CD4-positive, alpha-beta T cell treated with Interleukin-21 for 1 hour (primary cell): ENCODE measurements at regions not wholly inside any gene's neighbourhood (a gene's known extent, or its start where the extent isn't known, plus 50 kb on each side); places are given as distances from the start of the nearest gene placed in this dataset.

Experiments
- DNase-seq: peaks from one replicate; pipeline ENCODE4 v3.0.0-alpha.2; 2020

DNA sequence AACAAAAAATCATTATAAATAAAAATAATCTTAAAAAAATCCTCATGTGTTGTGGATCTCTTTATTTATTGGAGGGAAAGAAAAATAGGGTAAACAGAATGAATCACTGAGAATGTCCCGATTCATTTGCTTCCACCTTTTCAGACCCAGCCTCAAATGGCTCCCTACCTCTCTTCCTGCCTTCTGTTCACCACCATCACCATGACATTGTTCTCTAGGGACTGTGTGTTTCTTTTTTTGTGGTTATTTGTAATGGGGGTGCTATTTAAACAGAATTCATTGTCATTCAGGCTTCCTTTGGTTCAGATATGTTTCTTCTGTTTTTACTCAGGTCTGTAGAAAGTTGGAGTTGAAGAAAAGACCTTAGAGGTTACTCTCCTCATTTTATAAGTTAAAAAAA, 198.2 kb downstream of the KIF4B start:
- no peak for DNase-seq

DNA sequence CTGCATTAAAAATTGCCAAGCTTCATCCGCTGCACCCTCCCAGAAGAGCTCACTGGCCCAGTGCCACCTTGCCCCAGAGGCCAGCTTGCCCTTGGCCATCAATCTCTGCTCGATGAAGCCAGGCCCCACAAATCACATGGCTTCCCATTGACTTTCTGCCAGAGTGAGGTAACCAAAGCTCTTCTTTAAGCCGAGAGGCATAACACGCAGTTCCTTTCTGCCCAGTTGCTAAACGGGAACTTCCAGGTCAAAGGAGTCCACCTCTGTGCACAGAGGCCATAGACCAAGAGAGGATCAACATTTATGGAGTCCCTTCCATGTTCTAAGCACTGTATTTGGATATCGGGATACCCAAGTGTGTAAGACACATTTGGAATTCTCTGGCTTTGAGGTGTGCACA, 208.8 kb downstream of the KIF4B start:
- no peak for DNase-seq

DNA sequence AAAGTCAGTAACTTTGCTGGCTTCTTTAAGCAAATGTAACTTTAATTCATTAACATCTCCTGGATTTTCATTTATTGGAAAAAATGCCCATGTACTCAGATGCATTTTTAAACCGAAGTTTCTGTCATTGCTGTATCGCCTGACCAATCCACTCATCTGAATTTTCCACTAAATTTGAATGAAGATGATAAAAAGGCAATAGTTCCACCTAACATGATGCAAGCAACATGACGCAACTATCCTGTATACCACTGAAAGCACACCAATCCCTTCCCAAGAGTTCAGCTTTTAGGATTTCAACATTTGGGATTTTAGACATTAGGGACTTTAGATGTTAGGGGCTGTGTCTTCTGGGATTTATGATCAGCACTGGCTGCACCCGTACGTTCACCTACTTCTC, 215.6 kb downstream of the KIF4B start:
- no peak for DNase-seq

DNA sequence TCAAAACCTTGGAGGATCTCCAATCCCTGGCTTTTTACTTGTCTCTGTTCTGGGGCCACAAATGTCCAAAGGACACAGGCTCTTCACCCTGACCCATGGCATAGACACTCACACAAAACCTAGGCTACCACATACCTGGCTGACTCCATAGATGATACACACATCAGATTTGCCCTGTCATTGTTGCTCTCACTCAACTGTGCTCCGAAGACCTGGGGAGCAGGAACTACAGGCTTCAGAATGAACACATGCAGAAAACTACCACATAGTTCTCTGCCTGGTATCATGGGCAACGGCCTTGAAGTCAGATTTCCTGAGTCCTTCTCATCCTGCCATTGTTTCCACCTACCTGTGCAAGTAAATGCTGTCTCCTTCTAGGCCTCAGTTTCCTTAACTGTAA, 226.2 kb downstream of the KIF4B start:
- no peak for DNase-seq

DNA sequence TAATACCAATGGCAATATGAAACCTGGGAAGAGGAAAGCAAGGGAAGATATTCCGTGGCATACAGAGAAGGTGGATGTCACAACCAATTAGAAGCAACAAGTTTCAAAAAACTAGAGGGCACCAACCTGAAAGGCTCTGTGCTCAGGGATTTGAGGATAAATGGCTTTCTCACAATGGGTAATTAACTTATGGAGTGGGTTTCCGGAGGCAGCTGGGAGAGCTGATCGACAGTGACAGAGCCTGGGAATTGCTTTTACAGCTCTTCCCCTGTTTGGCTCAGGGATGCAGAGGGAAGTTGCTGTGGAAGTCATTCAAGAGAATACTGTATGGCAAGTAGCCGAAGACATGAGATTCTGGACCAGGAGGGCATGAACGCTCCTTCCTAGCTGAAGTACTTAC, 237.0 kb downstream of the KIF4B start:
- no peak for DNase-seq

DNA sequence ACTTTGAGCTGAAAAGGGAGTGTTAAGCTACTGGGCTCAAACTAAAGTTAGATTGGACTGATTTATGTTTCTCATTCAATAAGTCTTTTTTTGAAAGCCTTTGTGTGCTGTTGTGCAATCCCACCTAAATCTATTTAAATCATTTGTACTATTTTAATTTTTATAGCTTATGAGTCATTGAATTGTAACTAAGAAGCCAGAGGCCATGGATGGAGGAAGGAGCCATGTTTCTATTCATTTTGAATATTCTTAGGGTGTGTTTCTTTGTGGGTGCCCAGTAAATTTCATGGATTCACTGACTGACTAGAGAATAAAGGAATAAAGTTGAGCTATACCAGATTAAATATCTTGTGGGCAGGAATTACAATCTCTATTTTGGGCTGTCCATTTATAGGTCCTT, 238.5 kb downstream of the KIF4B start:
- no peak for DNase-seq

DNA sequence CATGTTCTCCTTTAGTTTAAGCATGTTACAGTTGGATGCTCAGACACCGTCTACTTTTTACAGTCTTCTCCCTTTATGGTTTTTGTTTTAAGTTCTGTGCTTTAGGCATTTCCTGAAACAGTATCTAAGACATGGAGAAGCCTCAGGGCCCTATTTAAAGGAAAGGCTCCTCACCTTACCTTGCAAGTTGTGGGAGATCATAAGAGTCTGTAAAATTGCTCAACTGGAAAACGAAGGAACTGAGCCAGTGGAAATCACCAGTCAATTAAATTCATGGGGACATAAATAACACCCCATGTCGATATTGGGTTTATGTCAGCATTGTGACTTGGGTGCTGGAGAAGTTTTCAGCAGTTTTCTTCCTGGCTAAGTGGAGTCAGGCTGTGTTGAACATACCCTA, 239.2 kb downstream of the KIF4B start:
- DNase-seq: no peak

DNA sequence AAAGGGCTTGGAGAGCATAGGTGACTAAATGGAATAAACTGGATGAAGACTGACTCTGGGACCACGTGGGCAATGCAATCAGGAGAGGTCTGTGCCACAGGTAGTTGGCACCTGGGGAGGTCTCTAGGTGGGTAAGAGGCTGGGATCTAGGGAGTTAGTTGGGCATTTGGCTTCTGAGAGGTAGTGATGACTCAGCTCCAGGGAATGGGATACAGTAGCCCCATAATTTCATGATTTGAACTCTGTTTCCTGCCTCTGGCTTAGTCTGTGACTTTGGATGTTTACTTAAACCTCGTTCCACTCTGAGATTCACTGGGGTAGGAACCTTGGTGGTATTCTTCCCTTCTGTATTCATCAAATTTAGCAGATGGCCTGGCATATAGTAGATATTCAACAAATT, 240.8 kb downstream of the KIF4B start:
- no peak for DNase-seq

DNA sequence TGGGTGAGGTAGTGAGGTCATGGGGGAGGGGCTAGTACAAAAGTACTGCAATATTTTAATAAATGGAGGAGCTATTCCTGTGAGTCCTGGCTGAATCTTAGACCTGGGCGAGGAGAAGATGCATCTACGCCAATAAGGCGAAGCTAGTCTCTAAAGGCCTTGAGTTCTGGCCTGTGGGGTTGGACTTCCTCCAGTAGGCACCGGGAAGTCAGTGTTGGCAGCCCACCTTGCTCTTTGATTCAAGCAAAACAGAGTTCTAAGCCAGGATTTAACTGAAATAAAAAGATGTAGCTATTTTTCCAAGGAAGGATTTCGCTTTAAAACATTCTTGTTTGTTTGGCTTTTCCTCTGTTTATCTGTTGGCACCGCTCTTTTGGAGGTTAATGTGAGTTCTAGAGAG, 244.6 kb downstream of the KIF4B start:
- DNase-seq: no peak

DNA sequence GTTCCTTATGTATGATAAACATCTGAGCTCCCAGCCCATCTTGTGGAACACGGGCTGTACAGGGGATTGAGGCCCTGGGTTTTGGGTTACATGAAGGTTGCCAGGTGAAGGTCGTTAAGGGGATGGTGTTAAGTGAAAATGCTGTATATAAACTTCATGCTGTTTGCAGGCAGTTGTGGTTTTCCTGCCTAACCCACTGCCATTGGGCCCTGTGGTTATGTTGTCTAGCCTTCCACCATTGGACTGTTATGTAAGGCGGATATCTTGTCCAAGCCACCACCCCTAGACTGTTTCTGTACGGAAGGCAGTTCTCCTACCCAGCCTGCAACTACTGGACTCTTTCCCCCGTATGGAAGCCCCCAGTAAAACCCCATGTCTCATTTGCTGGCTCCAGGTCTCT, 246.1 kb downstream of the KIF4B start:
- no peak for DNase-seq

DNA sequence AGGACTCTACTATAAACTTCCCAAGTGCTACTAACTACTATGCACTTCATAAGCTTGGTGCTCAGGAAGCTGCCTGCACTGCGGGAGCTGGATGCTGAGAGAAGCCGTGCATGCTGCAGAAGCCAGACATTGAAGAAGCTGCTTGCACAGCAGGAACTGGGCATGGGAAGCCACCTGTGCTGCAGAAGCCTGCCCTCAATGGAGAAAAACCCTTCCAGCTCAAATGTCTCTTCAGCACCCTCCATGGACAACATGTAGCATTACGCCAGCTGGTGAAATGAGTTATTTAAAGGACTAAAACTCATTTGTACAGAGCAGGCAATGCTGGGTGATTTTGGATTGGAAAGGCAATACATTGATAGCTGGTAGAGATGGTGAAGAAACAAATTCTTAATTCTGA, 247.2 kb downstream of the KIF4B start:
- DNase-seq: no peak

DNA sequence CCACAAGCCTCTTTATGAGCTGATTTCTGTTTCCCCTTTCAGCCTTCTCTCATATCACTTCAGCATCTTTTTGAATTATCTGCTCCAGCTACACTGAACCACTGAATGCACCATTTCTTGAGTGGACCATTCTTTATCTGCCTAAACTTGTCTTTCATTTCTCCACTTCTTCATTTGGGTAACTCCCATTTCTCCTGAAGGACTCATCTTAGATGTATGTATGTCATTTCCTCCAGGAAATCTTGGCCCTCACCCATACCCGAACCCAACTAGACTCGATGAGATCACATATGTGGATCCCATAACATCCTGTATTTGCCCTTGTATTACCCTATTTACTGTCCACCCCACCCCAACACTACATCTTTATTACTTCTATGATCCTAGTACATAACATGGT, 249.8 kb downstream of the KIF4B start:
- no peak for DNase-seq

DNA sequence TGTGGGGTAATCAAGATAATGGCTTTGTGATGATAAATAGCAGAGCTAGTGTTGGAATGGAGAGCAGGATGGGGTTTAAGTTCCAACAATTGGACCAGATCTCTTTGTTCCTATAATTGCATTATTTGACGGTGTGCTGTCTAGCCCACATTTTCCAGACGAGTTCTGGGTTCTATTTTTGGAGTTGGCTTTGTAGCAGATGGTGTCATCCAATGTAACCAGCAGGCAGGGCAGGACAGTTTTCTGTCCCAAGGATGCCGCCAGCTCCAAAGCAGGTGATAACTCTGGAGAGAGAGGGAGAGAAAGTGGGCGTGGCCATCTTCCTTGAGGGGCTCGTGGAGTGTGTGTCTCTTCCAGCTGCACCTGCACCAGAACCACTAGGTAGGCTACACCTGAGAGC, 251.3 kb downstream of the KIF4B start:
- no peak for DNase-seq

DNA sequence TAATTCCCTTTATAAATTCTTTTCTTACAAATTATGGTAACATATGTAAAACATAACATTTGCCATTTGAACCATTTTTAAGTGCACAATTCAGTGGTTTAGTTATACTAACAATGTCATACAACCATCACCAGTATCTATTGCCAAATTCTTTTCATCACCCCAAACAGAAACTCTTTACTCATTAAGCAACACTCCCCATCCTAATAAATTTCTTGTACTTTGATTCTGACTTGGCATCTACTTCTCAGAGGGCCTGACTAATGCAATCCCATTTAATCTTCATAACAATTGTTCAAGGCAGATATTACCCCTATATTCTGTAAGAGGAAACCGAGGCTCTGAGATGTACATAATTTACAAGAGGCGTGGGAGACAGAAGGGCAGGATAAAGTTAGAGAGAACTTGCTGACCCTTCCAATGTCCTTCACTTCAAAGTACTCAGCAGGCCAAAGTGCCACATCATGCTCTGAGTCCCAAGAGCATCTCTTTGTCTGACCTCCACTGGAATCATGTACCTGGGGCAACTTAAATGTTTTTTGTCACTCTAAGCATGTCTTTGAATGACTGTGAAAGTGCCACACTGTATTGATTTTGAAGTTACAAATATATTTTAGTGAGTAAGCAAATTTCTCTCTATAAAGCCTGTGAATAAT, 255.3 kb downstream of the KIF4B start:
- DNase-seq: no peak

DNA sequence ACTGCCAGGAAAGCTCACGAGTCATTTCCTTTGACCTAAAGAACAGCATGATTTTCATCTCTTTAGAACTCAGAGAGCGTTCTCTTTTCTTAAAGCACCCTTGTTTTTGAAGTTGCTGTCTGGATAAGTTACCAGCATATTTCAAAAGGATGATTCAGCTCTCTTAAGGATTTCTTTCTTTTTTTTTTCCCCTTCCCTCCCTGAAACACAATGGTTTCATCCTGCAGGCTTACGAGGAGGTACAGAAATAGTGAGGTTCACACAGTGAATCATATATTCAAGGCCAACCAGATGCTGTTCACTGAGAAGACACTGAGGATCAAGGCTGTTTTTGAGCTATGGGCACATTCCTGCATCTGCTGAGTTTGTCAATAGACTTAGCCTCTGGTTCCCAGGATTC, 257.2 kb downstream of the KIF4B start:
- no peak for DNase-seq

DNA sequence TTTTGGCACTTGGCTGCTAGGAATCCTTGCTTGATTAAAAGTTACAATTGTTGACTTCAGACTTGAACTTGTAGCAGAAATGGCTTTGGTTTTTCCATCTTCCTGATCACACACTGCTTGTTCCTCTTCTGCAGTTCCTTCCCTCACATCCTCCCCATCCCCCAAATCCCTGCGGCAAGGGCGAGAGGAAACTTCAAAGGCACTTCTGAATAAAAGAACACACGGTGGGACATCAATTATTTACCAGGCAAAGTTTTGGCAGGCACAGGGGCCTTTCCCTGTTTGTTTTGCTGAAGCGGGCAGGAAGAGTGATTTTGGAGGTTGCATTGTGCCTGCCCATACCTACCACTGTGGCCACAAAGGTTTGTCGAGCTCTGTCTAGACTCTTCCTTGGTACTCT, 260.9 kb downstream of the KIF4B start:
- DNase-seq: no peak

DNA sequence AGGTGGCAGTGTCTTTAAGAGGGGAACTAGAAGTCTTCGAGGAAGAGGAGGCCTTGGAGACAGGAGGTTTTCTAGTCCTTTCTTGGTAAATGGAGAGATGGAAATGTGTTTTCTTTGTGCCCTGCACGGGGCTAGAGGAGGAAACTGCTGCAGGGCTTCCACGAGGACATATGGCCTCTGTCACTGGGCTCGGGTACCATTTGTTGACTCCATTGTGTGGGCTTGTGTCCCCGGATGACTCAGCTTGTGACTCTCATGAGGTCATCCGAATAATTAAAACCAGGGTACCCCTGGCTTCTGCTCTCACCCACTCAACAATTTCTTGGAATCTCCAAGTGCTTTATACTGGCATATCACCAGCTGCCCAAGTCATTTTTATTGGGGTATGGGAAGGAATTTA, 261.7 kb downstream of the KIF4B start:
- no peak for DNase-seq

DNA sequence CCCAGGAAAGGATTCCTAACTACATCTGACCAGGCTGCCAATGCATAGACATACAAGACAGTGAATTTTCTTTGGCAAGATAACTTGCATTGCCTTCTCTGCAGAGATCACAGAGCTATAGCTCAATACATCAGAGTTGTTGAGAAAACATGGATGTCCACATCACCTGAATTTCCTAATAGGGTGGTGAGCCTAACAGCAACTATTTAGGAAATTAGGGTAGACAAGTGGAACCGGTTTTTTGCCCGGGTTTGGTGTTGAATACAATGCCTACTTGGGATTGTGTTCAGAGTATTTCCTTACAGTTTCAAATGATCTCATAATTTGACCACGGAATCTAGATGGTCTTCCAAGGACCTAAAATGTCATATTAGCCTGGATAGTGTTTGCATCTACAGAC, 262.7 kb downstream of the KIF4B start:
- no peak for DNase-seq

DNA sequence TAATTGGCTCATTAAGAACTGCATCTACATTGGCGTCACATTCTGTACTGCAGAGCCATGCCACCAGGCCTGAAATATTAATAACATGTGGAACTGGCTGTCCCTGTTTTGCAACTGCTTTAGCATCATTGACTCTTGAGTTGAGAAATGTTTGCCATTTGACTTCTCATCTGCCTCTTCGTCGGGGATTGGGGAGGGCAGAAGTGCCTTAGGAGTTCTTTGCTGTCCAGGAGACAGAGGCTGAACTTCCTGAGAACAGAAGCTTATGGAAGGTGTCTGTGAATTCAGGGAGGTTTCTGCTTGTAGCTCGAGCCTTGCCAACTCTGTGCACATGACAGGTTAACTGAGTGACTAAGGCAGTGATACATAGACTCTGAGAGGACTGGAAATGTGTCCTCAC, 265.0 kb downstream of the KIF4B start:
- no peak for DNase-seq

DNA sequence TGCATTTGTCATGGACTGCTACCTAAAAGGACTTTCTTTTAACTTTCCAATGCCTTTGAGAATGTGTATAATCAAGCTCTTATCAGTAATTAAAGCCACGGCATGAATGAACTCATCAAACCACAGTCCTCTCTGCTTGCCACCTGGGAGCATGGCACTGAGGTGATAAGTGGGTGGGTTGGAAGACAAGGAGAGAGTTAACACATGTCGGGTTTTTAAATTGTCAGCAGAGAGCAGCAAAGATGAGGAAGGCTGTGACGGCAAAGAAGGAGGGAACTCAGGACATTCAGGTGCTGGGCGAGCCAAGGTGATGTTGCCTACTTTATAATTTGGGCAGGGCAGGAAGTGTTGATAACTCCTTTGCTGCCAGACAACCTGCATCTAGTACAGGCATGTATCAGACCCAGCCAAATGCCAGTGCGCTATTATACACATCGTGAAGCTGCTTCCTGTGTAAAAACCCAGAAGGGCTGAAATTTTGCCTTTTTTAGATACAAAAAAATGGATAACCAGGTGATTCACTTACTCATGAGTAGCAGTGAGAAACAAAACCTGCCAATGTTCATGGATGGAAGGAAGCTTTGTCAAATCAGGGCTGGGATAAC, 269.1 kb downstream of the KIF4B start:
- no peak for DNase-seq

DNA sequence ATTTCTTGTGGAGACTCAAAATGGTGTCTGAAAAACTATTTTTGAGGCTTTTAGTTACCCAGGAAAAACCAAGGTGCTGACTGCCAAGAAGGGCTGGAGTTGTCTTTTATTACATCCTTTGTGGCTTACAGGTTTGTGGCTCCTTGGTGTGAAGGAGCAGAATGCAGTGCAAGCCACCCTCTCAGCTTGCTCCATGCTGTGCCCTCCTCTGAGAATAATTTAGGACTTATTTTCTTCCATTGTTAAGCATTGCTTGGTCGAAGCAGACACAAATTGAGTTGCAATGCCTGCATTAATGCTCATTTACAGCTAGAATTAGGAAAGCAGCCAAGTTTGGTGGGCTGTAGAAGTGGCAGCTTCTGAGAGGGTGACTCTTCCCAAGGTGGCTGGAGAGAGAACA, 272.2 kb downstream of the KIF4B start:
- no peak for DNase-seq

DNA sequence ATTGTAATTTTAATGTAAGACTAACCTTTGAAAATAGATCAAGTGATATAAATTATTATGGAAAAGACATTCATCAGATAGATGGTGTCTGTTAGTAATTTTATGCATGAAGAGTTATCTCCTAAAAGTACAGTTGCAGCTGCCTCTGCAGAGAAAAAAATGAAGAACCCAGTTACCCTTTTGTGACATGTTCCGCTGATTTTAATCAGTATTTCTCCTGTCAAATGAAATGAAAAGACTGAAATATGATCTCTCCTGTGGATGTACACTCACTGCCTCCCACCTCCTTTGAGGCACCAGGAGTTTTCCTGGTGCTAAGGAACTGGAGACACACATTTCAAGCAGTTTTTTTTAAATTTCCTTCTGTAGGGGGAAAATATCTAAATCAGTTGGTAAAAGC, 277.4 kb downstream of the KIF4B start:
- DNase-seq: no peak

DNA sequence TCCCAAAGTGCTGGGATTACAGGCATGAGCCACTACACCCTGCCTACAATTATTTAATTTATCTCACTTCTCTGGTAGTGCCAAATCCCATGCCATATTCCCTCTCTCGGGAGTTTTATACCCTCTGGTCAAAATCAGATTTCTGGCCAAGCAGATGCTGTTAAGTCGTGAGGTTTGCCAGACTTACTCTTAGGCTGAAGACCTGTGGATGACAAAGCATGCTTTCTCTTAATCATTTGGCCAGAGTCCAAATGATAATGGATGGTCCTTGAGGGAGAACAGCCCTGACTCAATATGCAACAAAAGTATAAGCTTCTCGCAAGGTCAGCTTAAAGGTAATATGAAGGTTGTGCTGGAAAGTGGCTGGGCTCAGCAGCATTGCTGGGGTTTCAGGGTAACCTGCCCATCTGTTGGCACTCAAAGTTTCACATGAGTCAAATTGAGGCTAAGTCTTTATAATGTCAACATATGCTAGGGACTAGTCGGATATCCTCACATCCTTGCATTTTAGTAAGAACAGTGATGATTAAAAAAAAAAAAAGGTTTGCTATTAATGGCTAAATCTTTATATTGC, 280.1 kb downstream of the KIF4B start:
- no peak for DNase-seq

DNA sequence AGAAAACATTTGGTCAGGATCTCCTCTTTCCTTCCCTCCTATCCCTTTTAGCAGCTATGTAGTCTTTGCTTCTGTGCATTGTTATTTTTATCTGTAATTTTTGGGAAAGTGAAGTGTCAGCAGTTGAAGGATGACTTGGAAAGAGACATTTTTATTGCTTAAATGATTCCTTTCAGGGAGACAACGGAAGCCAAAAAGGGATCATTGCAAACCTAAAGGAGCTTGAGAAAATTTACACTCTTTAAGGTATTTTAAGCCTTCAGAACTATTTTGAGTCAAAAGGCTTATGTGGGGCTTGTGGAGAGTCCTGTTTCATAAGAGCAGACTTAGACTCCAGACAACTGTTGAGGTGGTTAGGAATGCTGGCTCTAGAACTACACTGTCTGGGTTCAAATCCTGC, 281.6 kb downstream of the KIF4B start:
- DNase-seq: no peak

DNA sequence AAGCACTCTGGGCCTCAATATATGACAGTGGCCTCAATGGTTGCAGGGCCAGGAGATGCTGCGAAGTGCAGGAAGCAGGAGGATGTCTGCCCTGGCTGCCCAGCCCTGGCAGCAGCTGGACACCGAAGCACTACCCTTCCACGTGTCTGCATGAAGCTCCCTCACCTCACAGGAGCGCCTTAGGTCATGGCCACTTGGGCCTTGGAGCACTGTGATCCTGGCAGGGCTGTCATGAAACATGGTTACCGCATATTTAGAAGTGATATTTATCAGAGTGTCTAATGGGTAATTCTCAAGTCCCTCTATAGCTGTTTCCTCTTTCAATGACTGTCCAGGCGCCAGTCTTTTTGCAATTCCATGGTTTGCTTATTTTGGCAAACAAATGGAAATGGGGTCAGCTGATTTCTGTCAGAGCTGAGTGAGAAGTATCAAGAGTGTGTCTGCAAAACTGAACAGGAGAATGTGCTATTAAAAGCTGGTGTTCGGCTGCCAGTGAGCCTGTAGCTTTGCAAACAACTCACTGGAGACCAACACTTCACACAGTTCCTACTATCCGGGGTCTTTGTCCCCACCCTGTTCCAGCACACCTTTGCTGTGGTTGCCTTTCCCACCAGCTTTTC, 285.9 kb downstream of the KIF4B start:
- DNase-seq: no peak
